HG02610 (cell line): ENCODE measurements at regions not wholly inside any gene's neighbourhood (a gene's known extent, or its start where the extent isn't known, plus 50 kb on each side); places are given as distances from the start of the nearest gene placed in this dataset.

Experiments
- ATAC-seq: cut with Tn5 transposase; IDR thresholded peaks from one replicate; pipeline ENCODE4 v1.9.1; 2021; ENCODE audit warnings: mild to moderate bottlenecking, moderate library complexity; ENCODE audit not compliant: unreplicated experiment

DNA sequence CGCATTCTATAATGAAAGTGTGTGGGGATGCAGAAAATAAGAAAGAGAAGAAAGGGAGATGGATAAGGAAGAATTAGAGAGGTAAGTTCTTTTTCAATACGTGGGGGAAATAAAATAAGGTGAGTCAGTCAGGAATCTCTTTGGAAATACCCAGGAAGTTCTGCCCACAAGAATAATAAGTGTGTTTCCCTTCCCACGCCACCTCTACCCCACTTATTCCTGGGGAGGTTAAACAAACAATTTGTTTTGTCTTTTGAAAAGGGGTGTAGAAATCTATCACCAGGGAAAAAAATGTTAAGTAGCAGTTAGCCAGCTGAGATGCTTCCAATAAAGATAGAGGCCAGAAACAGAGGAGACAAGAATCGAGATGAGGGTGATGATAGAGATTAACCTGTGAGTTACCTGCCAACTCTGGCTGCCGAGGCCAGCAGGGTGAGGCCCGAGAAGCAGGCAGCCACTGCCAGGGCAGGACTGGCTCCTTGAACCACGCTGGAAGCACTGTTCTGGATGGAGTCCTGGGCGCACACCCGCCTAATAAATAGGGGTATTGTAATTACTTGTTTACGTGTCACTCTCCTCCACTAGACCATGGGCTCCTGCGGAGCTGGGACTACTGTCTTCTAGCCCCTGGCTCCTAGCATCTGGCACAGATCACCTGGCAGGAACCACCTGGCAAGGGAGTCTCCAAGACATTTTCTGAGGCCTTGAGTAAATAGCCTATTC is 191.3 kb downstream of the FGFR2 start:
- ATAC-seq = no peak

DNA sequence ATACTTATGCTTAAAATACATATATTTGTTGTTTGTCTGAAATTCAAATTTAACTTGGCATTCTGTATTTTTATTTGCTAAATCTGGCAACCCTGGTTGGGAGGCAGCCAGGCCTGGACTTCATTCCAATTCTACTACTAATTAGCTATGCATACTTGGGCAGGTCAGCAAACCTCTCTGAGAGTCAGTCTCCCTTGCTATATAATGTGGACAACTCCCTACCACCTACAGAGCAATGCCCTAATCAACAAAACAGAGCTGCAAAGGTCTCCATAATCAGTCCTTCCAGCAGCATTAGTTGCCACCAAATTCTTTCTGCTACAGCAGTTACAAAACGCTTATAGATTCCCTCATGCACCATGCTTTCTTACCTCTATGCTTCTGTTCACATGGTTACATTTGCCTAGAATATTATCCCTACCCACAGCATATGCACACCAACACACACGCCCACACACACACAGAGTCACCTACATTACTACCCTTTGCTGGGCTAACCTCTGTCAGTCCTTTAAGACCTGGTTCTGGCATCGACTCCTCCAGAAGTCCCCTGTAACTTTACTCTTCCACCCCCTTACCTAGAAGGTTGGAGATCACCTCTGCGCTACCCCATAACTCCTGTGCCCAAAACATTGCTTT is 188.7 kb downstream of the FGFR2 start:
- no peak for ATAC-seq

- no peak for ATAC-seq
Measured at GRCh38 chr10:121411004-121411403, 187.2 kb downstream of the FGFR2 start.

GRCh38 chr10:121413951-121414350 is 184.3 kb downstream of the FGFR2 start:
- no peak for ATAC-seq

DNA sequence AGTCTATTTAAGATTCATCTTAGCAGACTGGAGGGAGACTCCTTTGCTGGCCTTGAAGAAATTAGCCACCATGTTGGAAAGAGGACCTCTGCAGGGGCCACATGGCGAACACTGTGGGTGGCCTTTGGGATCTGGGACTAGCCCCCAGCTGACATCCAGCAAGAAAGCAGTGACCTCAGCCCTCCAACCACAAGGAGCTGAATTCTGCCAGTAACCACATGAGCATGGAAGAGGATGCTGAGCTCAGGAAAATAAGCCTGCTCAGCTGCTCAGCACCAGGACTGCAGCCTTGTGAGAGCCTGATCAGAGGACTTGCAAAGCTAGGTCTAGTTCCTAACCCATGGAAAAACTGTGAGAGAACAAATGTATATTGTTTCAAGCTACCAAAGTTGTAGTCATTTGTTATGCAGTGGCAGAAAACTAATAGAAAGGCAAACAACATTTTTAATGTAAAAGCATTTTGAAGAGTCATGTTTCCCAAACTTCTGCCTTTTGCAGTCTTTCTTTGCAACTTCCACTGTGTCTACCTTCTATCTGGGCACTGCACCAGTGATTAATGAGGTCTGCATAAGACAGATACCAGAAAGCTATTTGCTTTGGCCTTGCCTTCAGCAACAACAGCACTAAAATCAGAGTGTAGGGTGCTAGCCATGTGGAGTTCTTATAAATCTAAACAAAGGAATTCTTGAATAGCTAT is 183.7 kb downstream of the FGFR2 start:
- no peak for ATAC-seq

DNA sequence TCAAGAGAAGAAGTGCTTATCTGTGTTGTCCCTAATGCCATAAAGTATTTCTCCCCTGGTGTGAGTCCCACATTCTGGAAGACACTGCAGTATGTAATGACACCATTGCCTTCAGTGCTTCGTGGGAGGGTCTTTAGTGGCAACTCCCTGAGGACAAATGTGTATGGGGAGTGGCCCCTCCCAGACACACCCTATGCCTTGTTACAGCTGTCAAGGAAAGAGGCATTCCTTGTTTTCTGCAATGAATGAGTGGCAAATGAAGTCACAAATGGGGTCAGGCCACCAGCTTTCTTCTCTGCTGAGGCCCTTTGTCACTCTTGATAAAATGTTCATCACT is 183.2 kb downstream of the FGFR2 start:
- no peak for ATAC-seq

- no peak for ATAC-seq
Measured at GRCh38 chr10:121416071-121416470, 182.2 kb downstream of the FGFR2 start.

DNA sequence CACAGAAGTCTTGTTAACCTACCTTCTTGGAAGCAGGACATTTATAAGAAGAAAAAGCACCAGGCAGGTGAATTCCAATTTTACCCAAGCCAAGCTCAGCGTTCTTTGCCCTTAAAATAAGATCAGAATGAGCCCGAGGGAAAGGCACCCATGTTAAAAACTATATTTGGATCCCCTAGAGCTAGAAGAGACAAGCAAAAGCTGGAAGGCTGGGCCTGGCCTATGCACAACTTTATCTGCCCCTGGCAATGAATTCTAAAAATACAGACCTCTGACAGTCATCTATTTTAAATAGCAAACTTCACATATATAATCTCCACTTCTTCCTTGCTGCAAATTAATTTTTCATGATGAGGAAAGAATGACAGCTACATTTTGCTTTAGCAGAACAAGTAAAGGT is 180.9 kb downstream of the FGFR2 start:
- ATAC-seq = no peak

GRCh38 chr10:121418126-121418777 is 180.0 kb downstream of the FGFR2 start:
- no peak for ATAC-seq

- ATAC-seq = no peak
Measured at GRCh38 chr10:121420006-121420405, 178.2 kb downstream of the FGFR2 start.

GRCh38 chr10:121422096-121422495 is 176.1 kb downstream of the FGFR2 start:
- ATAC-seq = no peak

DNA sequence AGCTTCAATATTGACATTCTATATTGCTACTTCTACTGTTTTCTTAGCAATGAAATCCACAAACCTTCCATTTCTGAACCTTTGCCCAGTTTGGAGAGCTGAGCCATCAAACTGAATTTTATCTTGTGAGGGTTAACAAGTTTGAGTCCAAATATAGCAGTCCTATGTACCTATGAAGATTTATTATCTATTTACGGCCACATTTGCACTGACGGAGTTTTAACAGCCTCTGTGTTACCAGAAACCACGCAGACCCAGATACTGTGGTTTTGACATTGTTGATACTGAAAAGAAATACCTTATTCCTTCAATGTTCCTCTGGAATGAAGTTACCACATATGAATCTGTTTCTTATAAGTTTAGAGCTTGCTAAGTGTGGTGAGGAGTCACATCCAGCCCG is 172.6 kb downstream of the FGFR2 start:
- no peak for ATAC-seq

DNA sequence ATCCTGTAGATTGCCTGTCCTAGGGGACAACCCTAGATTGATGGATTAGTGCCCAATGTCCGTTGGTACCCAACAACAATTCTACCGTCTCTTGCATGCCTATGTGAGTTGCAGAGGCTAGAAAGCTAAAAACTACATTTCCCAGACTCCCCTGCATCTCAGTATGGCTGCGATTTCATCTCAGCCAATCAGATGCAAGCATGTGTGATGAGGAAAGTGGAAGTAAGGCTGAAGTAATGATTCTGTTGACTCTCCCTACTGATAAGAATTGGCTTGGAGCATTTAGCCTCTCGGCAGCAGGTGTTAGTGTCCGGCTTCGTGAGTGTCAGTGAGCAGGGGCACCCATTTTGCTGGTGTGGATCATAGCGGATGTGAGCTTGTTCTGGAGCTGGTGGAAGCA is 171.9 kb downstream of the FGFR2 start:
- ATAC-seq = no peak
